AG20443 (cell line): ENCODE measurements at regions not wholly inside any gene's neighbourhood (a gene's known extent, or its start where the extent isn't known, plus 50 kb on each side); places are given as distances from the start of the nearest gene placed in this dataset.
A peak's percentile ranks its signal among the peaks of the same experiment; 100 is the strongest.
"Not testable (repeated sequence)": the region's sequence is repeated elsewhere in the genome, so short reads cannot be mapped to it uniquely, and the experiment has no call there.

Source experiments
- DNase-seq: peaks from one replicate; pipeline ENCODE4 v3.0.0; 2012; ENCODE audit warnings: low spot score, mixed read lengths

- no peak for DNase-seq
Observed at GRCh38 chr12:94916663-94917062, 86.8 kb downstream of the NDUFA12 start.

GRCh38 chr12:94909663-94910062 is 93.8 kb downstream of the NDUFA12 start:
- DNase-seq: no peak

- DNase-seq: not testable (repeated sequence)
Observed at GRCh38 chr12:94905749-94906148, 97.7 kb downstream of the NDUFA12 start.

DNA sequence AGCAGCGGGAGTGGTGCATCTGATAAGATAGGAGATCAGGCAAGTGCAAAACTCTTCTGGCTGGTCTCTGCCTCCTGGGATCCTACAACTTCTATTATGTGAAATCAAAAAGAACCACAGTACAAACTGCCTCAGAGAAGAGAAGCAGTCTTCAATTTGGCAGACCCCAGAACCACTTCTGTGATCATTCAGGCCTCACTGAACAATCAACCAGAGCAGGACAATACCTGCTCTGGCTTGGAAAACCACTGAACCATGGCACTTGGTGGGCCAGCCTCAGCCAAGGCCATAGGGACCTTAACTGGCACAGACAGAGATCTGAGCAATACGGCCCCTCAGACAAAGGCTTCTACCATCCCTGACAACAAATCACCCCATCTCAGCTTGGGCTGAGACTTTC is 103.0 kb downstream of the NDUFA12 start:
- DNase-seq: no peak

DNA sequence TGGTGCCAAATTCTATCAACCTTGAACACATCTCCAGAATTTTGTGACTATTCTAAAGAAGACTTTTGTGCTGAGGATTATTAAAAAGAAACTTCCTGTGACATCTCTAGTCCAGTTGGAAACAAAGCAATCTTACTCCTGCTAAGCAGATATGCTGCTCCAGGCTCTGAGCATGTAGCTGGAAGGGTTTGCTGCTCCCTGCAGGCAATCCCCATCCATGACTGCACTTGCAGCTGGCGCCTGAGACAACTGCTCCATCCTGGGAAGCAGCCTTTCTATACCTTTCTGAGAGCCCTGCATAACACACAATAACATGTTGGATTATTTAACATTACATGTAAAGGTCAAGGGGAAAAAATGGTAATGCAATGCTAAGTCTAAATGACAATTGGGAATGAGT is 105.1 kb downstream of the NDUFA12 start:
- DNase-seq: peak; percentile 27

GRCh38 chr12:94892544-94893267 is 110.8 kb downstream of the NDUFA12 start:
- DNase-seq: no peak

- no peak for DNase-seq
Observed at GRCh38 chr12:94889445-94890210, 113.9 kb downstream of the NDUFA12 start.

DNA sequence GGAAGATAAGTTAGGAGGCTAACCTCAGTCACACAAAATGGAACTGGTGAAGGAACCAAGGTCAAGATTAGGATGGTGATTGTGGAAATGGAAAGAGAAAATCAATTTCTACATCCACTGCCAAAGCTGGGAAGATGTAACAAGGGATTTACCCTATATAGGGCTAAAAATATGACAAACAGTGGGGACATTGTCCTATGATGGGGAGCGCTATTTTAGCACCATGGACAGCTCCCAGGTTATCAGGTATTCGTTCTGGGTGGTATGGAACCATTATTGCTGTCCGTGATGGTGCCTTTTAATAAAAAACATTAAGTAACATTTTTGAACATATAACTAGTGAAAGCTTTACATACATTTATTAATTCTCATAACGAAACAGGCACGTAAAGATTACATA is 124.0 kb downstream of the NDUFA12 start:
- DNase-seq: no peak

DNA sequence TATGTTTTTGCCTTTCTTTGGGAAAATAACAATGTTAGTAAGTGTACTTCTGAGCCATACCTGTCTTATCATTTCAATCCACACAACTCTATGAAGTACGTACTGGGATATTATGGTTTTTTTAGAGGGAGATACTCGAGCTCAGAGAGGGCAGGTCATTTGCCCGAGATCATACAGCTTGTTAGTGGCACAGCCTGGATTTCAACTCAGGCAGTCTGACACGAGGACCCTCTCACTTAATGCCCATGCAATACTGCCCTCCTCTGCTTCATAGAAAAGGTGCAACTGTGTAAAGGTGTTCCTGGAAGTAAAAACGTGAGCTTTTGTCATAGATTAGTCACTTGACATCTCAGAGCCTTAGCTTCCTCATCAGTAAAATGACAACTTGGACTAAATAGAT is 128.0 kb downstream of the NDUFA12 start:
- DNase-seq: no peak

- DNase-seq: no peak
Observed at GRCh38 chr12:94874518-94875302, 128.8 kb downstream of the NDUFA12 start.

DNA sequence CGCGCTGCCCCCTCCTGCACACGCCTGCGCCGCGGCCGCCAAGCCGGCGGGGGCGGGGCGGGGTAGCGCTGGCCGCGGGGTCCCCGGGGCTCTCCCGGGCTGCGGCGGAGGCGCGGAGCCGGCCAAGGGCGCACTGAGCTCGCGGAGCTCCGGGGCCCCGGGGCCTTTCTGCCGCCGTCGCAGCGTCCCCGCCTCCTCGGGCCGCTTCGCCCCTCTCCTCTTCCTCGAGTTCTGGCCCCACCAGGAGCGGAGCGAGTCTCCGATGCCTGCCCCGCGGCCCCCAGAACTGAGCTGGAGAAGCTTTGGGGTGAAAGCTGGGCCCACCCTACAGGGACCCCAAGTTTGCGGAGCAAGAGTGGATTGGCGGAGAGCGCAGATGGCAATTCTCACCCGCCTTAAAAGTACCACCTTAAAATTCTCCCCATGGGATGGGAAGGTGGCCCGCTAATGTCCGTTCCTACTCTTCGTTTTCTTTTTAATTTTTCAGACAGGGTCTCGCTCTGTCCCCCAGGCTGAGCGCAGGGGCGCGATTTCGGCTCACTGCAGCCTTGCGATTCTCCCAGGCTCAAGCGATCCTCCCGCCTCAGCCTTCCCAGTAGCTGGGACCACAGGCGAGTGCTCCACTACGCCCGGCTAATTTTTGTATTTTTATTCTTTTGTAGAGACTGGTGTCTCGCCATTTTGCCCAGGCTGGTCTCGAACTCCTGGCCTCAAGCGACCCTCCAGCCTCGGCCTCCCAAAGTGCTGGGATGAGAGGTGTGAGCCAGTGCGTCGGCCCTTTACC is 129.6 kb downstream of the NDUFA12 start:
- DNase-seq: no peak

- peak; percentile 67 for DNase-seq
Observed at GRCh38 chr12:94872971-94873733, 130.3 kb downstream of the NDUFA12 start.

GRCh38 chr12:94872671-94872970 is 130.9 kb downstream of the NDUFA12 start:
- DNase-seq: no peak

- DNase-seq: no peak
Observed at GRCh38 chr12:94872007-94872653, 131.4 kb downstream of the NDUFA12 start.

GRCh38 chr12:94870511-94870910 is 133.0 kb downstream of the NDUFA12 start:
- no peak for DNase-seq

GRCh38 chr12:94868161-94868560 is 135.3 kb downstream of the NDUFA12 start:
- DNase-seq: no peak

- DNase-seq: no peak
Observed at GRCh38 chr12:94867066-94867855, 136.2 kb downstream of the NDUFA12 start.

DNA sequence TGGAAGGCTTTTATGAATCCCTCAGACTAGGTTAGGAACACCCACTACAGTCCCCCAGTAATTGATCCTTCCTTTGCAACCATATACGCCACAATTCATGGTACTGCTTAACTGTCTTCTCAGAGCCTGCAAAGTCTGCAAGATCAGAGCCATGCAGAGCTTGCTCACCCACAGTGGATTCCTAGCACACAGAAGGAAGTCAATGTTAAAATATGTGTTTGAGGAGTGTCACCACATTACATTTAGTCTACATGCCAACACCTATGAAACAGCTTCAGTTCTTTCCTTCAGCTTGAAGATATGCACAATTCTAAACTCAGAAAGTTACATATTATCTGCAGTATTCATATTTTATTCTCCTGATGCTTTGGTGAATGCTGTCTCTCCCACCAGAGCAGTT is 138.5 kb downstream of the NDUFA12 start:
- no peak for DNase-seq

DNA sequence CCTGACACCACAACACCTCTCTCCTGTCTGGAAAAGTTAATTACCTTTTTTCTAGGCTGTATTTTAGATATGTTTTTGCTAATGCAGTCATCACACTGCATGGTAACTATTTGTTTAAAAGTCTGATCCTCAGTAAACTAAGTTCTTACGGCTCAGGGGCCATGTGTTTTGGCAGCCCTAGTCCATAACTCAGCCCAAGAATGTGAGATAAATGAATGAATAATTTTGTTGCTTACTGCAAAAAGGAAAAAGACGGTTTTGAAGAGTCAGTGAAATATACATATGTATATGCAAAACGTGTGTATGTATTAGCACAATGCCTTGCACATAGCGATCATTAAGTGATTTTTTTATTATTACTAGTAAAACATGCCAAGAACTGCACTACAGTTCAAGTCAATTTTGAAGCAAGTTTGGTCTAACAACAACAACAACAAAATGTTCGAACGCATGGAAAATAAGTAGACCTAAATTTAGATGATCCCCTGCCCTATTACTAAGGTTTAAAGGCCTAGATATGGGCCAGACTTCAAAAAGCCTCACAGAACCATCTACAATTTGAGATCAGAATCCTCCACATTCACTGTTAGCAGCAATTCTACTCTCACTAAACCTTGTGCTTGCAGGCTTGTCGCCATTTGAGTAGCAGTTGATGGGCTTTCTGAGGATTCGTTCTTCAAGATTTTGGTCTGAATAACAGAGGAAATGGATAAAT is 140.0 kb downstream of the NDUFA12 start:
- DNase-seq: no peak
